Stimulated activated CD4-positive, alpha-beta T cell treated with anti-CD3 and anti-CD28 coated beads, TNF-alpha, amount 100 ng/mL, for 48 hours (primary cell): ENCODE measurements at regions not wholly inside any gene's neighbourhood (a gene's known extent, or its start where the extent isn't known, plus 50 kb on each side); places are given as distances from the start of the nearest gene placed in this dataset.

Experiments used
- DNase-seq, 3 donors: peaks; one replicate each; pipeline ENCODE4 v3.0.0-alpha.2; 2020; ENCODE audit warnings: low read depth in 3 of 3

- DNase-seq: no peak
These were observed 59.5 kb upstream of the DYRK2 start for GRCh38 chr12:67589078-67589477.

GRCh38 chr12:67590149-67590790 lies 58.3 kb upstream of the DYRK2 start:
- DNase-seq: no peak

GRCh38 chr12:67592228-67593011 lies 56.1 kb upstream of the DYRK2 start:
- no peak for DNase-seq

GRCh38 chr12:67593041-67593440 lies 55.5 kb upstream of the DYRK2 start:
- no peak for DNase-seq

DNA sequence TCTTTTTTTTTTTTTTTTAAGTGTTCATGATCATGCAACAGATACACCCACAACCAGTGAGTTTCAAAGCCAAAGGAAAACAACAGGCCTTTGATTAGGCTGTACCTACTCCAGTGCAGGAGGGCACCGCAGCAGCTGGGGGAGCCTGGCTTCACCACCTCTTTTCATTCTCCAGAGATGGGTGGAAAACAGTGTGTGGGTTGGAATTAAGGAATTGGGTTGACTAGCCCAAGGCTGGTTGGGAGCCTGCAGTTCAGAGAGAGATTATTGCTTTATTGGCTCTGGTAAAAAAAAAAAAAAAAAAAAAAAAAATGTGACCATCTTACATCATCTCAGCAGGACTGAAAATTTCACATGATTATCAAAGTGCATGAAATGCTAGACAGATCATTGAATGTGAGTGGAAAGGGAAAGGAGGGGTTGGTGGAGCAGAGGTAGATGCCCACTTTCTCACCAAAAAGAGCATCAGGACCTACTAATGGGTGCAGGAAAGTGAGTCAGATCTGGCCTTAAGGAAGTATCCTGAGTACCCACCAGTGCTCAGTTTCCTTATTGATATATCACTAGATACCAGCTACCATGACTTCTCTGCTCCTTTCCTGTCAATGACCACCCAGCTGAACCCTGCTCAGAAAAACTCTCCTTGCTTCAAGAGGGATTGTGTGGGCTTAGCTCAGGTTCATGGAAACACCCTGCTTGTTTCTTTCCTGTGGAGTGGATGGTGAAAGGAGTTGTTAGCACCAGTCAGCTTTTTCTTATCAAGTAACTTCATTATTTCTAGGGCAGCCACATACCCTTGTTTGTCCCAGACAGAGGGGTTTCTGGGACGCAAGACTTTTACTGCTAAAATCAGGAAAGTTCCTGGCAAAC lies 54.8 kb upstream of the DYRK2 start:
- DNase-seq: no peak

GRCh38 chr12:67594888-67595287 lies 53.7 kb upstream of the DYRK2 start:
- no peak for DNase-seq

- no peak for DNase-seq
These were observed 53.2 kb upstream of the DYRK2 start for GRCh38 chr12:67595365-67595764.

DNA sequence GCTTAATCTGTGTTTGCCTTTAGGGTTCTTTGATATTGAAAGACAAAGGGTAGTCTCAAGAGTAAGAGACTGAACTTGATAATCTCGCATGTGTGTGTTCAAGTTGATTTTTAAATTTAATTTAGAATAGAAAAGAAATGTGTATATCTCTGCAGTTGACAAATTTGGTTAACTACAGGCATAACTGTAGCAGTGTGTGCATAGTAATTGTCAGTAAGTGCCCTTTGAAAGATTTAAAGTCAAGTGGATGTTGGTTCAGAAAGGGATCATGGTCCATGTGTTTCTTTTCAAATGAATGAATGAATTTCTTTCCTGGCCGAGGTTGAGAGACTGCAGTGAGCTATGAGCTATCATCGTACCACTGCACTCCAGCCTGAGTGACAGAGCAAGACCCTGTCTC lies 49.9 kb upstream of the DYRK2 start:
- no peak for DNase-seq
